Skeletal muscle tissue (tissue), 3 donors: ENCODE measurements at regions not wholly inside any gene's neighbourhood (a gene's known extent, or its start where the extent isn't known, plus 50 kb on each side); places are given as distances from the start of the nearest gene placed in this dataset.
A peak's percentile ranks its signal among the peaks of the same experiment; 100 is the strongest.

Source experiments
- H3K27ac ChIP-seq: one replicate; pipeline ENCODE4 v1.7.0; 2013; ENCODE audit warnings: mild to moderate bottlenecking, low read depth, low read length, inconsistent platforms
- H3K27me3 ChIP-seq, 3 donors: one replicate each; pipeline ENCODE4 v1.7.0; 2013; ENCODE audit warnings: low read length in 3 of 3; ENCODE audit not compliant: control insufficient read depth in 3 of 3, insufficient read depth in 3 of 3
- H3K36me3 ChIP-seq, 3 donors: one replicate each; pipeline ENCODE4 v1.7.0; 2013; ENCODE audit warnings: low read length in 3 of 3; ENCODE audit not compliant: control insufficient read depth in 3 of 3, insufficient read depth in 3 of 3
- H3K4me1 ChIP-seq, 3 donors: one replicate each; pipeline ENCODE4 v1.7.0; 2013; ENCODE audit warnings: low read length in 3 of 3, mild to moderate bottlenecking in 3 of 3; ENCODE audit not compliant: control insufficient read depth in 3 of 3, insufficient read depth in 3 of 3
- H3K4me3 ChIP-seq, 3 donors: one replicate each; pipeline ENCODE4 v1.7.0; 2013; ENCODE audit warnings: low read length in 3 of 3
- H3K9ac ChIP-seq, 3 donors: one replicate each; pipeline ENCODE4 v1.7.0; 2013; ENCODE audit warnings: low read length in 3 of 3, mild to moderate bottlenecking in 3 of 3, moderate library complexity in 2 of 3, low read depth in 1 of 3
- H3K9me3 ChIP-seq, 3 donors: one replicate each; pipeline ENCODE4 v1.7.0; 2013; ENCODE audit warnings: low read length in 3 of 3; ENCODE audit not compliant: control insufficient read depth in 3 of 3
- donor health status: Osteomylitis.

DNA sequence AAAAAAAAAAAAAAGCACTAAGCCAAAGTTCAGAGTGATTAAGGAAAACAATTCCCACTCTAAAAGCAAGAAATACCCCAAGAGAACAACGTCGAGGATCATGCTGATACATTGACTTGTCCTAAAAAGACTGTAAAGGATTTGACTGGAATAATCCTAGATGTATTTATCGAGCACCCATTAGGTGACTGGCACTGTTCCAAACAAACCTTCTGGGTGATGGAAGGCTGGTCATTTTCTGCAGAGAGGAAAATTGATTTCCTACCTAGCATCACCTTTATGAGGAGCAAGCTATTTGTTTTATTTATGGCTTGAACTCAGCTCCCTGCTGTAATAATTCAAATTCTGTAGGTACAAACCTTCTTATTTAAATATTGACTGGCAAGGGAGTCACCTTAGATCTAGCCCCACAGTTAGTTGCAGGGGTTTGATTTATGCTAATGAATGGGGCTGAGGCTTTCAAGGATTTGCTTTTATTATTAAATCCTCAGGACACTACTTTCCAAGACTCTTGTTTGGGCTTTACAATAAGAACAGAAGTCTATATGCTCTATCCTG lies 471.0 kb downstream of the OLFM4 start:
- no peaks in the 10 kb centered on the region for H3K36me3 ChIP-seq
- H3K27ac ChIP-seq, result no peak overlapping the region
- H3K27me3 ChIP-seq, result no peaks in the 10 kb centered on the region
- no peaks in the 10 kb centered on the region for H3K9me3 ChIP-seq
- H3K9ac ChIP-seq, result no peak overlapping the region
- no peak overlapping the region for H3K4me3 ChIP-seq
- H3K4me1 ChIP-seq, result no peaks in the 10 kb centered on the region

DNA sequence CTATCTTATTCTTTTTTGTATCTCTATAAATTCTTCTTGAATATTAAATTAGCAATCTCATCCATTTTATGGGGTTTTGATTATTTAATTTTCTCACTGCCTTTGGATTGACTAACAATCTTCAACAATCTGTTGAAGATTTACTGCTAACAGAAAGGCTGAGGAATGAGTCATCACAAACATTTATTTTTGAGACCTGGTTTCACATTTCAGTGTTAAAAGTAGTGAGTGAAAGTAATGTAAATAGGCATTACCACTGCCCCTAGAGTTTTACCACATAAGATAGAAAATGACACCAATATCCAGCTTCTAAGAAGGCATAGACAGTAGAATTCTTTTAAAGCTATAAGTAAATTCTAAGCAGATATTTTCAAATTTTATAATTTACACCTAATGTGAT lies 472.8 kb downstream of the OLFM4 start:
- Histone ChIP-seq H3K27ac (no peak overlapping the region), H3K4me3 (no peak overlapping the region), H3K4me1 (no peaks in the 10 kb centered on the region), H3K36me3 (no peaks in the 10 kb centered on the region), H3K27me3 (no peaks in the 10 kb centered on the region), H3K9me3 (no peaks in the 10 kb centered on the region), H3K9ac (no peak overlapping the region)

DNA sequence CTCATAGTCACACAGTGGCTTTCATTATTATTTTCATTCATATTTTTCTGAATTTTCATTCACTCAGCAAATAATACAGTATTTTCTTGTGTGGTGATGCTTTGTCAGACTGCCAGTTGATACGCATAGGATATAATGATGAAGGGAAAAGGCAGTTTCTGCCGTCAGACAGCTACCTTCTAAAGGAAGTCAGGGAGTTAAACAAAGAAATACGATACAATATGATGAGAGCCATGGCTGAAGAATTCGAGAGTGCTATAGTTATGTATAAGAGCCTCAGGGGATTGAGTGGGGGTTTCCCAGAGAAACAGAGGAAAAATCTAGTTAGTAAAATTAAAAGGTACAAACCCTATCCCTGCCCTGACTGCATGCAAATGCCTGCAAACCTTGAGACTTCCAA lies 479.1 kb downstream of the OLFM4 start:
- Histone ChIP-seq H3K36me3 (no peaks in the 10 kb centered on the region), H3K27ac (no peak overlapping the region), H3K9me3 (no peaks in the 10 kb centered on the region), H3K27me3 (no peaks in the 10 kb centered on the region), H3K9ac (no peak overlapping the region), H3K4me3 (no peak overlapping the region), H3K4me1 (no peaks in the 10 kb centered on the region)

DNA sequence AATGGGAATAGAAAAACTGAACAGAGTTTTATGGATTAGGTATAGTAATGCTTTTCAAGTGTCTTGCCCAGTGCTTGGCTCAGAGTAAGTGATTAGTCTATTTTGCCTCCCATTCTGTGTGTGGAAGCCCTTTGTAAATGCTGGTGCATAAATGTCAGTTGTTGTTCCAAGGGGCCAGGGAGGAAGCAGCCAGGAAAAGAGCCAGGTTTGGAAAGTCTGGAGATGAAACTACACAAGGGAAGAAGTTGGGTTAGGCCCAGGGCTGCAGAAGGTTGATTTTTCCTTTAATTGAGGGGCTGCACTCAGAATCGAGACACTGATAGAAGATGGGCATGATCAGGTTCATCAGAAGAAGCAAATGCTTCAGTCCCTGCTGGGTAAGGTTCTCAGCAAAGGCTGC lies 484.0 kb downstream of the OLFM4 start:
- Histone ChIP-seq H3K36me3 (no peaks in the 10 kb centered on the region), H3K9me3 (no peaks in the 10 kb centered on the region), H3K9ac (no peak overlapping the region), H3K4me3 (no peak overlapping the region), H3K27me3 (no peaks in the 10 kb centered on the region), H3K27ac (no peak overlapping the region), H3K4me1 (no peaks in the 10 kb centered on the region)

GRCh38 chr13:53513226-53513625 lies 484.6 kb downstream of the OLFM4 start:
- no peak overlapping the region for H3K27ac ChIP-seq
- no peaks in the 10 kb centered on the region for H3K27me3 ChIP-seq
- H3K9ac ChIP-seq, result no peak overlapping the region
- H3K4me1 ChIP-seq, result no peaks in the 10 kb centered on the region
- no peaks in the 10 kb centered on the region for H3K9me3 ChIP-seq
- peak overlapping the region in 1 of 3 donors; percentile 15 for H3K4me3 ChIP-seq
- H3K36me3 ChIP-seq, result no peaks in the 10 kb centered on the region

- Histone ChIP-seq H3K27ac (no peak overlapping the region), H3K4me1 (no peaks in the 10 kb centered on the region), H3K9ac (no peak overlapping the region), H3K36me3 (no peaks in the 10 kb centered on the region), H3K27me3 (no peaks in the 10 kb centered on the region), H3K9me3 (no peaks in the 10 kb centered on the region), H3K4me3 (no peak overlapping the region)
Observed at GRCh38 chr13:53520132-53520531, 491.5 kb downstream of the OLFM4 start.

DNA sequence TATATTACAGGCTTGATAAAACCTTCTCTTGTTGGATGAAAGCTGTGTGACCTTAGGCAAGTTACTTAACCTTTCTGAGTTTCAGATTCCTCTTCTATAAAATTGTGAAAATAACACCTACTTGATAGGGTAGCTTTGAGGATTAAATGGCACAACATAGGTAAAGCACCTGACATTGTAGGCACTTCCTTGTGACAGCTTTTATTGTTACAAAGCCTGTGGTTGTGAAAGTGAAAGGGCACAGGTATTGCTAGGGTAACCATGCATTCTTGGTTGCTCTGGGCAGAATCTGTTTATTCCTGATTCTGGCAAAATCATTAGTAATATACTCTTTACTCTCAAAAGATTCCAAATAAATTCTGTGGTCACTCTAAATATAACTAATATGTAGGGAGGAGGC lies 493.4 kb downstream of the OLFM4 start:
- Histone ChIP-seq H3K9me3 (no peaks in the 10 kb centered on the region), H3K9ac (no peak overlapping the region), H3K4me3 (no peak overlapping the region), H3K4me1 (no peaks in the 10 kb centered on the region), H3K27me3 (no peaks in the 10 kb centered on the region), H3K36me3 (no peaks in the 10 kb centered on the region), H3K27ac (no peak overlapping the region)

- H3K27me3 ChIP-seq, result no peaks in the 10 kb centered on the region
- H3K9ac ChIP-seq, result no peak overlapping the region
- no peaks in the 10 kb centered on the region for H3K36me3 ChIP-seq
- no peaks in the 10 kb centered on the region for H3K9me3 ChIP-seq
- H3K27ac ChIP-seq, result no peak overlapping the region
- H3K4me3 ChIP-seq, result no peak overlapping the region
- no peaks in the 10 kb centered on the region for H3K4me1 ChIP-seq
Observed at GRCh38 chr13:53537586-53537985, 509.0 kb downstream of the OLFM4 start.

DNA sequence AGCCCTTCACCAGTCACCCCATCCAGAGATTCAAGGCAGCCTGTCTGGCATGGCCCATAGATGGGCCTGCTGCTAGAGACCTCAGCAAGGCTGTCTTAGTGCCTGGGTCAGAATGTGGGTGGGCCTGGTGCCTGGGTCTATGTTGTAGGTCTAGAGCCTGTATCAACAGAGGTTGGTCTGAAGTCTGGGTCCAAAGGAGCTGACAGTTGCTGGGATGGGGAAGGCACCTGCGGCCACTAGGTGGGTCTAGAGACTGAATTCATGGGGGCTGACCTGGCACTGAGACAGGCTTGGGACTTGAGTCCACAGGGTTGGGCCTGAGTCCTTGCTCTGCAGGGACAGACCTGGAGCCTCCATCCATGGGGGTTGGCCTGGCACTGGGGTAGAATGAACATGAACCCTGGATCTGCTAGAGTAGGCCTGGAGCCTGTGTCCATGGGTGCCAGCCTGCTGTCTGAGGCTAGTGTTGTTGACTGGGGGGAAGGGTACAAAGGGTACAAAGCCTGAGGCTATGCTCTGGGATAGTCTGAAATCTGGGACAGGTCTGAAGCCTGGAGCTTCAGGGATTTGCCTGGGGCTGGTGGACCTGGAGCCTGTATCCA lies 516.8 kb downstream of the OLFM4 start:
- Histone ChIP-seq H3K27me3 (no peaks in the 10 kb centered on the region), H3K4me1 (no peaks in the 10 kb centered on the region), H3K9me3 (no peaks in the 10 kb centered on the region)

DNA sequence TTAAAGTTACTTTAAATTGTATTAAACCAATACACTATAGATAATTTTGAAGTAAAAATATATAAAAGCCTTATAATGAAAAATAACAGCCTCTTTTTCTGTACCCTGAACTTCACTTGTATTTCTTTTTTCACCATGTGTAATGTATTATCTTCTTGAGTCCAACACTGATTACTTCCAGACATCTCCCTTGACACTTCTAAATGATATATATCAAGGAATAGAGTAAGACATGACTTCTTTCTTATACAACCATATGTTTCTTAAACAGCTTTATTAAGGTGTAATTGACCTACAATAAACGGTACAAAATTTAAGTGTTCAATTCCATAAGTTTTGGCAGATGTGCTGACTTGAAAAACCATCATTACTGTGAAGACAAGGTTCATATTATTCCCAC lies 531.9 kb downstream of the OLFM4 start:
- Histone ChIP-seq H3K27me3 (no peaks in the 10 kb centered on the region), H3K27ac (no peak overlapping the region), H3K9ac (no peak overlapping the region)

More for the DNA sequence above, 516.8 kb downstream of the OLFM4 start:
- H3K4me3 ChIP-seq, result no peak overlapping the region
- H3K36me3 ChIP-seq, result no peaks in the 10 kb centered on the region
- no peak overlapping the region for H3K9ac ChIP-seq
- H3K27ac ChIP-seq, result no peak overlapping the region

More for the DNA sequence above, 531.9 kb downstream of the OLFM4 start:
- Histone ChIP-seq H3K9me3 (no peaks in the 10 kb centered on the region), H3K4me1 (no peaks in the 10 kb centered on the region), H3K36me3 (no peaks in the 10 kb centered on the region), H3K4me3 (no peak overlapping the region)
